ENCODE measurements at regions not wholly inside any gene's neighbourhood (a gene's known extent, or its start where the extent isn't known, plus 50 kb on each side); places are given as distances from the start of the nearest gene placed in this dataset.

GRCh38 chr4:155094201-155094820 lies 114.1 kb upstream of the NPY2R start:
- ATAC-seq = no peak
- TF ChIP-seq ISL1 (CRISPR knock-in tag; IDR thresholded peaks at IDR 0.05) = peak; percentile 58
- TF ChIP-seq OSR1 (CRISPR knock-in tag; IDR thresholded peaks at IDR 0.05) = no peak

GRCh38 chr4:155099231-155099630 lies 109.2 kb upstream of the NPY2R start:
- TF ChIP-seq ISL1 (CRISPR knock-in tag; IDR thresholded peaks at IDR 0.05) = no peak
- TF ChIP-seq, protein P1, sequence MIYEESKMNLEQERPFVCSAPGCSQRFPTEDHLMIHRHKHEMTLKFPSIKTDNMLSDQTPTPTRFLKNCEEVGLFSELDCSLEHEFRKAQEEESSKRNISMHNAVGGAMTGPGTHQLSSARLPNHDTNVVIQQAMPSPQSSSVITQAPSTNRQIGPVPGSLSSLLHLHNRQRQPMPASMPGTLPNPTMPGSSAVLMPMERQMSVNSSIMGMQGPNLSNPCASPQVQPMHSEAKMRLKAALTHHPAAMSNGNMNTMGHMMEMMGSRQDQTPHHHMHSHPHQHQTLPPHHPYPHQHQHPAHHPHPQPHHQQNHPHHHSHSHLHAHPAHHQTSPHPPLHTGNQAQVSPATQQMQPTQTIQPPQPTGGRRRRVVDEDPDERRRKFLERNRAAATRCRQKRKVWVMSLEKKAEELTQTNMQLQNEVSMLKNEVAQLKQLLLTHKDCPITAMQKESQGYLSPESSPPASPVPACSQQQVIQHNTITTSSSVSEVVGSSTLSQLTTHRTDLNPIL (CRISPR knock-in tag; IDR thresholded peaks at IDR 0.05; ENCODE audit: low read depth) = no peak
- TF ChIP-seq, protein P2, sequence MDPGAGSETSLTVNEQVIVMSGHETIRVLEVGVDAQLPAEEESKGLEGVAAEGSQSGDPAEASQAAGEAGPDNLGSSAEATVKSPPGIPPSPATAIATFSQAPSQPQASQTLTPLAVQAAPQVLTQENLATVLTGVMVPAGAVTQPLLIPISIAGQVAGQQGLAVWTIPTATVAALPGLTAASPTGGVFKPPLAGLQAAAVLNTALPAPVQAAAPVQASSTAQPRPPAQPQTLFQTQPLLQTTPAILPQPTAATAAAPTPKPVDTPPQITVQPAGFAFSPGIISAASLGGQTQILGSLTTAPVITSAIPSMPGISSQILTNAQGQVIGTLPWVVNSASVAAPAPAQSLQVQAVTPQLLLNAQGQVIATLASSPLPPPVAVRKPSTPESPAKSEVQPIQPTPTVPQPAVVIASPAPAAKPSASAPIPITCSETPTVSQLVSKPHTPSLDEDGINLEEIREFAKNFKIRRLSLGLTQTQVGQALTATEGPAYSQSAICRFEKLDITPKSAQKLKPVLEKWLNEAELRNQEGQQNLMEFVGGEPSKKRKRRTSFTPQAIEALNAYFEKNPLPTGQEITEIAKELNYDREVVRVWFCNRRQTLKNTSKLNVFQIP (CRISPR knock-in tag; IDR thresholded peaks at IDR 0.05; ENCODE audit: borderline replicate concordance, low read depth) = no peak
- TF ChIP-seq RARB (CRISPR knock-in tag; IDR thresholded peaks at IDR 0.05) = no peak
- no peak for TF ChIP-seq ZNF70 (CRISPR knock-in tag; IDR thresholded peaks at IDR 0.05)
- no peak for TF ChIP-seq ZNF8 (CRISPR knock-in tag; IDR thresholded peaks at IDR 0.05)
- TF ChIP-seq TCF4 (CRISPR knock-in tag; IDR thresholded peaks at IDR 0.05; ENCODE audit: borderline replicate concordance) = no peak
- TF ChIP-seq PPARA (CRISPR knock-in tag; IDR thresholded peaks at IDR 0.05; ENCODE audit: borderline replicate concordance) = no peak
- no peak for TF ChIP-seq BACH2 (CRISPR knock-in tag; IDR thresholded peaks at IDR 0.05; ENCODE audit: borderline replicate concordance)
- no peak for TF ChIP-seq OSR1 (CRISPR knock-in tag; IDR thresholded peaks at IDR 0.05)
- no peak for TF ChIP-seq ZFP3 (CRISPR knock-in tag; IDR thresholded peaks at IDR 0.05)
- TF ChIP-seq SNAI2 (CRISPR knock-in tag; IDR thresholded peaks at IDR 0.05) = no peak
- no peak for TF ChIP-seq ZC3H10 (CRISPR knock-in tag; IDR thresholded peaks at IDR 0.05)
- no peak for TF ChIP-seq CSDC2 (CRISPR knock-in tag; IDR thresholded peaks at IDR 0.05)
- TF ChIP-seq ESRRG (CRISPR knock-in tag; IDR thresholded peaks at IDR 0.05) = no peak
- TF ChIP-seq GLIS3 (CRISPR knock-in tag; IDR thresholded peaks at IDR 0.05) = no peak
- ATAC-seq = no peak

DNA sequence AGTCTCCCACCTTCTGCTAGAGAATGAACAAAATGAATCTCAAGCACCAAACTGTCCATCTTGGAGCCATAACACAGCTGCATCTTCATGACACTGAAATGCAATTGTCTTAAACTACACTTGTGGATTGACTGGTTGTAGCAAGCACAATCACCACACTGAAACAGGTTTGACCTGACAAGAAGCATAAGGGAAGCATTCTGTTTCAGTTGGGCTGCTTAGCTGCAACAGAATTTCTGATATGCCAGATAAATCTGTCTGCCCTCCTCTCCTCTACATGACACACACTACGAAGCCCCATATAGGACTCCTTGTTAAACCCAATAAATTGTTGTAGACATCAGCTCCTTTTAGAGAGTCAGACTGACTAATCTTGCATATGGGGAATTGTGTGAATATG lies 101.8 kb upstream of the NPY2R start:
- no peak for ATAC-seq
- TF ChIP-seq TSHZ2 (CRISPR knock-in tag; IDR thresholded peaks at IDR 0.05) (no peak), TCF4 (CRISPR knock-in tag; IDR thresholded peaks at IDR 0.05; ENCODE audit: borderline replicate concordance) (no peak), ISL1 (CRISPR knock-in tag; IDR thresholded peaks at IDR 0.05) (no peak), TOX (CRISPR knock-in tag; IDR thresholded peaks at IDR 0.05; ENCODE audit: borderline replicate concordance) (no peak), CSRNP3 (CRISPR knock-in tag; IDR thresholded peaks at IDR 0.05) (no peak), PATZ1 (CRISPR knock-in tag; IDR thresholded peaks at IDR 0.05; ENCODE audit: borderline replicate concordance) (no peak), PPARA (CRISPR knock-in tag; IDR thresholded peaks at IDR 0.05; ENCODE audit: borderline replicate concordance) (no peak), ZFP30 (CRISPR knock-in tag; IDR thresholded peaks at IDR 0.05) (no peak), ESRRG (CRISPR knock-in tag; IDR thresholded peaks at IDR 0.05) (no peak), ZNF565 (CRISPR knock-in tag; conservative IDR thresholded peaks at IDR 0.05; ENCODE audit: low read depth) (no peak), ZNF70 (CRISPR knock-in tag; IDR thresholded peaks at IDR 0.05) (no peak), OSR1 (CRISPR knock-in tag; IDR thresholded peaks at IDR 0.05) (no peak)
- TF ChIP-seq, protein P1 (CRISPR knock-in tag; IDR thresholded peaks at IDR 0.05; ENCODE audit: low read depth) = no peak

All from SK-N-SH treated with all-trans-retinoic acid at 6 μM for 48 hours (cell line).